PC-3 (cell line): ENCODE measurements at regions not wholly inside any gene's neighbourhood (a gene's known extent, or its start where the extent isn't known, plus 50 kb on each side); places are given as distances from the start of the nearest gene placed in this dataset.

Experiments used
- EZH2 ChIP-seq: fragments of 300-600 bp; sonication (generic); IDR thresholded peaks from one replicate; pipeline ENCODE4 v1.6.1; 2017; ENCODE audit warnings: antibody characterized with exemption, mild to moderate bottlenecking, low read length; ENCODE audit not compliant: unreplicated experiment
- TF ChIP-seq, protein P1 (sequence below): fragments of 300-600 bp; sonication (generic); conservative IDR thresholded peaks from 2 replicates; pipeline ENCODE4 v1.5.1; 2017; ENCODE audit warnings: antibody characterized with exemption, low read depth, mild to moderate bottlenecking, low read length

DNA sequence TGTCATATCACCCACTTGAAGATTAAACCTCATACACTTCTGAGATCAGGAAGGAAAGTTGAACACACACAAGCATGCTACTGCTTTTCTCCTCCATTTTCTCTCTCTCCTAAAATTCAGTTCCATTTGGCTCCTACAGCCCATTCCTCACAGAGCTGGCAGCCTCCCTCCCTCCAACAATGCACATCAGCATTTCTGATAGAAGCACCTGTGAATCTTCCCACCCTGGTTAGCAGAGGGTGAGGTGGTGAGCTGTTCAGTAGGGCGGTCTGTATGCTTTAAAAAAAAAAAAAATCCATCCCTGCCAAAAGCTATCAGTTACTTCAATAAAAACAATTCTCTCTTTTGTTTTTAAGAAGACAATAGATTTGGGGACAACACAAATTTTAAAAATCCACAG is 463.2 kb upstream of the KIF2A start:
- TF ChIP-seq EZH2, result no peak
- TF ChIP-seq, protein P1, sequence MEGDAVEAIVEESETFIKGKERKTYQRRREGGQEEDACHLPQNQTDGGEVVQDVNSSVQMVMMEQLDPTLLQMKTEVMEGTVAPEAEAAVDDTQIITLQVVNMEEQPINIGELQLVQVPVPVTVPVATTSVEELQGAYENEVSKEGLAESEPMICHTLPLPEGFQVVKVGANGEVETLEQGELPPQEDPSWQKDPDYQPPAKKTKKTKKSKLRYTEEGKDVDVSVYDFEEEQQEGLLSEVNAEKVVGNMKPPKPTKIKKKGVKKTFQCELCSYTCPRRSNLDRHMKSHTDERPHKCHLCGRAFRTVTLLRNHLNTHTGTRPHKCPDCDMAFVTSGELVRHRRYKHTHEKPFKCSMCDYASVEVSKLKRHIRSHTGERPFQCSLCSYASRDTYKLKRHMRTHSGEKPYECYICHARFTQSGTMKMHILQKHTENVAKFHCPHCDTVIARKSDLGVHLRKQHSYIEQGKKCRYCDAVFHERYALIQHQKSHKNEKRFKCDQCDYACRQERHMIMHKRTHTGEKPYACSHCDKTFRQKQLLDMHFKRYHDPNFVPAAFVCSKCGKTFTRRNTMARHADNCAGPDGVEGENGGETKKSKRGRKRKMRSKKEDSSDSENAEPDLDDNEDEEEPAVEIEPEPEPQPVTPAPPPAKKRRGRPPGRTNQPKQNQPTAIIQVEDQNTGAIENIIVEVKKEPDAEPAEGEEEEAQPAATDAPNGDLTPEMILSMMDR, result no peak
